Smooth muscle cell (in vitro differentiated cells): ENCODE measurements at regions not wholly inside any gene's neighbourhood (a gene's known extent, or its start where the extent isn't known, plus 50 kb on each side); places are given as distances from the start of the nearest gene placed in this dataset.
"Not testable (repeated sequence)": the region's sequence is repeated elsewhere in the genome, so short reads cannot be mapped to it uniquely, and the experiment has no call there.

Source experiments
- DNase-seq: peaks from one replicate; lab custom pipeline; 2025; ENCODE audit not compliant: unreplicated experiment; lab: John Stamatoyannopoulos, UW
- H2AFZ ChIP-seq: fragments of 200-600 bp; sonication (generic); 2 replicates; pipeline ENCODE4 v1.6.0; 2016; ENCODE audit warnings: antibody characterized with exemption, low read depth, mild to moderate bottlenecking
- H3F3A ChIP-seq: fragments of 200-600 bp; sonication (generic); 2 replicates; pipeline ENCODE4 v1.6.0; 2017; ENCODE audit warnings: antibody characterized with exemption, low read depth
- H3K27ac ChIP-seq: fragments of 200-600 bp; sonication (generic); 2 replicates; pipeline ENCODE4 v1.5.1; 2016; ENCODE audit warnings: low read depth, mild to moderate bottlenecking
- H3K27me3 ChIP-seq: fragments of 200-600 bp; sonication (generic); 2 replicates; pipeline ENCODE4 v1.6.1; 2016; ENCODE audit warnings: low read depth, mild to moderate bottlenecking
- H3K36me3 ChIP-seq: fragments of 200-600 bp; sonication (generic); 2 replicates; pipeline ENCODE4 v1.5.1; 2016; ENCODE audit warnings: low read depth
- H3K4me1 ChIP-seq: fragments of 200-600 bp; sonication (generic); 2 replicates; pipeline ENCODE4 v1.5.1; 2016; ENCODE audit warnings: low read depth
- H3K4me2 ChIP-seq: fragments of 200-600 bp; sonication (generic); 2 replicates; pipeline ENCODE4 v1.6.0; 2016; ENCODE audit warnings: mild to moderate bottlenecking
- H3K4me3 ChIP-seq: fragments of 200-600 bp; sonication (generic); 2 replicates; pipeline ENCODE4 v1.5.1; 2016; ENCODE audit warnings: mild to moderate bottlenecking
- H3K79me2 ChIP-seq: fragments of 200-600 bp; sonication (generic); 2 replicates; pipeline ENCODE4 v1.6.0; 2016; ENCODE audit warnings: low read depth, mild to moderate bottlenecking
- H3K9ac ChIP-seq: fragments of 200-600 bp; sonication (generic); 2 replicates; pipeline ENCODE4 v1.6.0; 2016; ENCODE audit warnings: low read depth
- H3K9me3 ChIP-seq: fragments of 200-600 bp; sonication (generic); replicated peaks from 2 replicates; pipeline ENCODE4 v1.5.1; 2016; ENCODE audit warnings: low read depth
- H4K20me1 ChIP-seq: fragments of 200-600 bp; sonication (generic); 2 replicates; pipeline ENCODE4 v1.6.0; 2016; ENCODE audit warnings: low read depth
- CTCF ChIP-seq: fragments of 200-600 bp; sonication (generic); IDR thresholded peaks from 2 replicates; pipeline ENCODE4 v1.5.1; 2017; ENCODE audit warnings: borderline replicate concordance, mild to moderate bottlenecking, antibody characterized with exemption; ENCODE audit not compliant: insufficient read depth, poor library complexity, severe bottlenecking
- WGBS: methylation state at CpG from one replicate; pipeline ENCODE4 v1.1.7; 2016; ENCODE audit warnings: low lambda C conversion rate; 5-methylcytosine and 5-hydroxymethylcytosine counted together

DNA sequence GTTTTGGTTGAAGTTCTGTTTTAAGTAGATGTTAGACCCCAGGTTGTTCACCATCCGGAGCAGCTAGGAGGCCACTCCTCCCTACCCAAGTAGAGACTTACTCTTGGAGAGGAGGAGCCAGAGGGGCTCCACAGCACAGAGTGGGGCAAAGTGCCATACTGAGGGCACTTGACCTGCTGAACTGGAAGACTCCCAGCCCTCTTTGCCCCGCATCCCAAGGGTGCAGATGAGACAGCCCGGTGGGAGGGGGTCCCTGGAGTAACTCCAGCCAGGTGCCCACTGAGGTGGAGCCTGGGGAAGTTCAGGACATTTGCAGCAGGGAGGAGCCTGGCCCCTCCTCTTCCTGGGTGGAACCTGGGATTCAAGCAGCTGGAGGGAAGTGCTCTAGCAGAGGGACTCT lies 102.1 kb upstream of the GPR6 start:
- Histone ChIP-seq H3K4me1 (no peaks in the 10 kb centered on the region), H3K9ac (no peak overlapping the region), H3K79me2 (no peaks in the 10 kb centered on the region), H3K9me3 (no peaks in the 10 kb centered on the region), H3K4me2 (no peak overlapping the region), H3F3A (no peaks in the 10 kb centered on the region), H3K27me3 (no peaks in the 10 kb centered on the region), H3K36me3 (no peaks in the 10 kb centered on the region), H2AFZ (no peak overlapping the region), H3K27ac (no peak overlapping the region), H3K4me3 (no peak overlapping the region), H4K20me1 (no peaks in the 10 kb centered on the region)
- no peak for TF ChIP-seq CTCF
- WGBS, result 96% methylated on average over 3 of the region's 3 CpGs
- no peak for DNase-seq

DNA sequence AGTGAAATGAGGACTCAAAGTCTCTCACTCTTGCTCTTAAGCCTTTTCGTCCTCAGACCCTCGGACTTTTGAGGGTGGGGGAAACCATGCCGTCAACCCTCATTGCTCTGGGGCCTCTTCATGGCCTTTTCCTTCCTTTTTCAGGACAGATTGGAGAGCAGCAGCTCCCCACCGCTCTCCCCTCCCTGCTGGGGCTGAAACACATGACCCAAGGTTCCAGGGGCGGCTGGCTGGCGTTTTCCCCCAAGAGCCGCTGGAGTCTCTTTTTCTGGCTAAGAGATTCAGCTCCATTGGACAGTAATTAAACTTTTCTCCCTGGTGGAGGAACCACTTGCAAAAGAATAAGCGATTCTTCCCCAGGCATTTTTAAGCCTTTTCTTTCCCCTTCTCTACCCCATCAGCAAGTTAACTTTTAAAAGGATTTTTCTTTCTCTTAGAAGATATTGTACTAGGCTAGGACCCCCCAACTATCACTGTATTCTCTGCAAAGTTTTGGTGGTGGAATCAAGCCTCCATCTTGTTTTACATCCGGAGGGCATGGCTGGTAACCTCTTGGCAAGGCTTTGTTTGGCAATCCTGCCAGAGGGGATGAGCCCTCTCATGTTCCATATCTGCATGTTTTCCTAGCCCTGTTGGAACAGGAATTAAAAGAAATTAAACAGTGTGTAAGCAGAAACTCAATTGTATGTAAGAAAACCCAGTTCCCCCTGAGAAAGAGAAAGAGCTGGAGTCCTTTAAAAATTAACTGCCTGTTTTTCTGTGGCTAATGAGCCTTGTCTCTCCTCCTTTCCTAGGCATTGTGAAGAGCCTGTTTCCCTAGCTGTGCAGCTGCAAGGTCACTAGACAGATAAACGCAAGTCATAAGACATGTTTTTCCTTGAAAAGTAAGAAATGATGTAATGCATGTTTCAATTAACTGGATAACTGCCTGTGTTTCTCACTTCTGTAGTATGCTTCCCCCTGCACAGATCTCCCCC lies 100.8 kb upstream of the GPR6 start:
- DNase-seq, result no peak
- no peak overlapping the region for H3K4me2 ChIP-seq
- WGBS, result 88% methylated on average over 10 of the region's 10 CpGs
- no peaks in the 10 kb centered on the region for H3K79me2 ChIP-seq
- no peaks in the 10 kb centered on the region for H3K9me3 ChIP-seq
- no peak overlapping the region for H3K9ac ChIP-seq
- H2AFZ ChIP-seq, result peak overlapping the region; percentile 47
- no peaks in the 10 kb centered on the region for H3K36me3 ChIP-seq
- peaks cover under 1% of the 10 kb centered on the region for H3K4me1 ChIP-seq
- no peak for TF ChIP-seq CTCF
- H3K4me3 ChIP-seq, result no peak overlapping the region
- no peaks in the 10 kb centered on the region for H4K20me1 ChIP-seq
- no peaks in the 10 kb centered on the region for H3F3A ChIP-seq
- H3K27me3 ChIP-seq, result no peaks in the 10 kb centered on the region
- H3K27ac ChIP-seq, result peak overlapping the region; percentile 59

GRCh38 chr6:109878005-109878690 lies 100.0 kb upstream of the GPR6 start:
- Histone ChIP-seq H3K27ac (peak overlapping the region; percentile 59), H2AFZ (peak overlapping the region; percentile 47), H3K4me2 (peak overlapping the region; percentile 43)
- H4K20me1 ChIP-seq, H3K4me1 ChIP-seq, H3K79me2 ChIP-seq, H3K9me3 ChIP-seq, H3K27me3 ChIP-seq, H3F3A ChIP-seq, DNase-seq, H3K36me3 ChIP-seq, H3K9ac ChIP-seq, H3K4me3 ChIP-seq: not testable (repeated sequence)
- 85% methylated on average over 9 of the region's 9 CpGs for WGBS

DNA sequence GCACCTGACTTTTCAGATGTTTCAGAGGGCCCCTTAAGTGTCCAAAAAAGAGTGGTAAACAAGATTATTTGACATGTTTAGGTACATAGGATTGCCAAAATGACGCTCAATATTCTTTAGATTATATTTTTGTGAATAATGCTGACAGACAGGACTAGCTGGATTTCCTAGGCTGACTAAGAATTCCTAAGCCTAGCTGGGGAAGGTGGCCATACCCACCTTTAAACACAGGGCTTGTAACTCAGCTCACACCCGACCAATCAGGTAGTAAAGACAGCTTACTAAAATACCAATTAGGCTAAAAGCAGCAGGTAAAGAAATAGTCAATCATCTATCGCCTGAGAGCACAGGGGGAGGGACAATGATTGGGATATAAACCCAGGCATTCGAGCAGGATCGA lies 99.0 kb upstream of the GPR6 start:
- not testable (repeated sequence) for H3K4me3 ChIP-seq, DNase-seq, H3K9ac ChIP-seq, H4K20me1 ChIP-seq, H3K4me1 ChIP-seq, H3K9me3 ChIP-seq, H3K27me3 ChIP-seq, H2AFZ ChIP-seq, H3F3A ChIP-seq, H3K79me2 ChIP-seq, H3K36me3 ChIP-seq
- peak overlapping the region; percentile 43 for H3K4me2 ChIP-seq
- peak overlapping the region; percentile 59 for H3K27ac ChIP-seq
- WGBS, result 78% methylated on average over 5 of the region's 5 CpGs
